ENCODE measurements at regions not wholly inside any gene's neighbourhood (a gene's known extent, or its start where the extent isn't known, plus 50 kb on each side); places are given as distances from the start of the nearest gene placed in this dataset.

GRCh38 chr15:31226021-31226420, 100.6 kb upstream of the KLF13 start:
- Histone ChIP-seq H3K27ac (ENCODE audit: extremely low read depth, low read depth, low read length) (no peak overlapping the region), H3K36me3 (ENCODE audit: control insufficient read depth in 2 of 2, insufficient read depth in 1 of 2, low read length in 2 of 2) (no peaks in the 10 kb centered on the region), H3K9me3 (ENCODE audit: control insufficient read depth, insufficient read depth, low read depth, low read length) (no peaks in the 10 kb centered on the region), H3K4me3 (ENCODE audit: low read depth, low read length) (no peak overlapping the region), H3K4me1 (ENCODE audit: control insufficient read depth, insufficient read depth, low read length) (0 out of 2 replicates have a peak, but pooled peaks cover 2% of the 10 kb centered on the region)
- no peak for TF ChIP-seq ZSCAN16 (tag by site-specific recombination; IDR thresholded peaks at IDR 0.05)
- no peak for TF ChIP-seq ZBTB1 (tag by site-specific recombination; IDR thresholded peaks at IDR 0.05)
- no peak for TF ChIP-seq ZNF837 (tag by site-specific recombination; IDR thresholded peaks at IDR 0.05)
- no peak for TF ChIP-seq ZNF157 (tag by site-specific recombination; IDR thresholded peaks at IDR 0.05)
- no peak for TF ChIP-seq ZNF2 (tag by site-specific recombination; IDR thresholded peaks at IDR 0.05)
- TF ChIP-seq ZSCAN23 (tag by site-specific recombination; IDR thresholded peaks at IDR 0.05) = no peak
- TF ChIP-seq ZNF707 (tag by site-specific recombination; IDR thresholded peaks at IDR 0.05) = no peak
- no peak for TF ChIP-seq ZBTB7A (tag by site-specific recombination; IDR thresholded peaks at IDR 0.05; ENCODE audit: low read depth)
- no peak for TF ChIP-seq ZNF202 (tag by site-specific recombination; IDR thresholded peaks at IDR 0.05; ENCODE audit: borderline replicate concordance)
- no peak for TF ChIP-seq ZFHX2 (tag by site-specific recombination; conservative IDR thresholded peaks at IDR 0.05)
- TF ChIP-seq ZNF223 (tag by site-specific recombination; IDR thresholded peaks at IDR 0.05) = no peak
- TF ChIP-seq GLI2 (tag by site-specific recombination; IDR thresholded peaks at IDR 0.05; ENCODE audit: borderline replicate concordance, low read depth) = no peak
- TF ChIP-seq ZNF571 (tag by site-specific recombination; IDR thresholded peaks at IDR 0.05) = no peak
- TF ChIP-seq ZFP3 (tag by site-specific recombination; IDR thresholded peaks at IDR 0.05; ENCODE audit: low read depth) = no peak
- TF ChIP-seq ZNF449 (tag by site-specific recombination; IDR thresholded peaks at IDR 0.05) = no peak
- TF ChIP-seq BCL6B (tag by site-specific recombination; IDR thresholded peaks at IDR 0.05) = no peak
- ChIA-PET CTCF (interaction anchor here (1.1 kb wide), 1 partner anchor 11 kb away, joined by 5 read pairs; no protein-coding TSS in a partner anchor), POLR2A (no interaction called here)

GRCh38 chr15:31227235-31227634, 99.4 kb upstream of the KLF13 start:
- Histone ChIP-seq H3K36me3 (ENCODE audit: control insufficient read depth in 2 of 2, insufficient read depth in 1 of 2, low read length in 2 of 2) (no peaks in the 10 kb centered on the region), H3K27ac (ENCODE audit: extremely low read depth, low read depth, low read length) (no peak overlapping the region), H3K4me1 (ENCODE audit: control insufficient read depth, insufficient read depth, low read length) (no peaks in the 10 kb centered on the region), H3K4me3 (ENCODE audit: low read depth, low read length) (no peak overlapping the region), H3K9me3 (ENCODE audit: control insufficient read depth, insufficient read depth, low read depth, low read length) (no peaks in the 10 kb centered on the region)
- ChIA-PET POLR2A (no interaction called here), CTCF (no interaction called here)
- no peak for TF ChIP-seq ZNF423 (tag by site-specific recombination; IDR thresholded peaks at IDR 0.05)
- TF ChIP-seq GLIS1 (tag by site-specific recombination; IDR thresholded peaks at IDR 0.05) = no peak
- TF ChIP-seq ZNF610 (tag by site-specific recombination; IDR thresholded peaks at IDR 0.05; ENCODE audit: borderline replicate concordance) = no peak
- no peak for TF ChIP-seq ZSCAN4 (tag by site-specific recombination; IDR thresholded peaks at IDR 0.05)
- TF ChIP-seq ZNF398 (tag by site-specific recombination; IDR thresholded peaks at IDR 0.05) = no peak
- no peak for TF ChIP-seq ZFP69B (tag by site-specific recombination; IDR thresholded peaks at IDR 0.05)
- no peak for TF ChIP-seq ZNF777 (tag by site-specific recombination; IDR thresholded peaks at IDR 0.05; ENCODE audit: borderline replicate concordance)
- TF ChIP-seq ZFHX2 (tag by site-specific recombination; conservative IDR thresholded peaks at IDR 0.05) = no peak
- no peak for TF ChIP-seq YY2 (tag by site-specific recombination; IDR thresholded peaks at IDR 0.05)
- TF ChIP-seq ZNF19 (tag by site-specific recombination; IDR thresholded peaks at IDR 0.05; ENCODE audit: low read depth) = no peak
- TF ChIP-seq ZNF239 (tag by site-specific recombination; IDR thresholded peaks at IDR 0.05) = no peak
- TF ChIP-seq GLI4 (tag by site-specific recombination; IDR thresholded peaks at IDR 0.05) = no peak
- TF ChIP-seq ZBTB17 (tag by site-specific recombination; IDR thresholded peaks at IDR 0.05) = no peak
